Lung (tissue), 11 donors: ENCODE measurements at regions not wholly inside any gene's neighbourhood (a gene's known extent, or its start where the extent isn't known, plus 50 kb on each side); places are given as distances from the start of the nearest gene placed in this dataset.
A peak's percentile ranks its signal among the peaks of the same experiment; 100 is the strongest.

Experiments
- ATAC-seq: fragments of 200-7000 bp; cut with Tn5 transposase; one replicate; pipeline ENCODE4 v1.9.1; 2020; ENCODE audit warnings: moderate number of reproducible peaks; ENCODE audit not compliant: insufficient read depth, low FRiP score
- DNase-seq, 3 donors: peaks; one replicate each; pipeline ENCODE4 v3.0.0-alpha.2; 2013 to 2017
- H3K27ac ChIP-seq, 2 donors: one replicate each; pipeline ENCODE4 v1.5.1; 2013; ENCODE audit warnings: mild to moderate bottlenecking in 2 of 2, moderate library complexity in 2 of 2, control low read depth in 1 of 2, inconsistent platforms in 1 of 2, low read depth in 1 of 2, low read length in 1 of 2
- H3K27me3 ChIP-seq, 3 donors: one replicate each; pipeline ENCODE4 v1.5.1; 2013; ENCODE audit warnings: low read length in 2 of 3; ENCODE audit not compliant: control insufficient read depth in 3 of 3, insufficient read depth in 3 of 3
- H3K36me3 ChIP-seq, 4 donors: one replicate each; pipeline ENCODE4 v1.5.1; 2013; ENCODE audit warnings: low read length in 4 of 4, mild to moderate bottlenecking in 1 of 4, moderate library complexity in 1 of 4; ENCODE audit not compliant: control insufficient read depth in 4 of 4, insufficient read depth in 4 of 4
- H3K4me1 ChIP-seq, 5 donors: one replicate each; pipeline ENCODE4 v1.5.1; 2013; ENCODE audit warnings: low read length in 5 of 5, mild to moderate bottlenecking in 2 of 5, moderate library complexity in 1 of 5; ENCODE audit not compliant: control insufficient read depth in 5 of 5, insufficient read depth in 5 of 5
- H3K4me3 ChIP-seq: one replicate; pipeline ENCODE4 v1.5.1; 2013; ENCODE audit warnings: mild to moderate bottlenecking, control low read depth, moderate library complexity
- H3K9ac ChIP-seq, 2 donors: one replicate each; pipeline ENCODE4 v1.5.1; 2013; ENCODE audit warnings: low read length in 2 of 2, control low read depth in 1 of 2; ENCODE audit not compliant: insufficient read depth in 1 of 2
- H3K9me3 ChIP-seq, 4 donors: one replicate each; pipeline ENCODE4 v1.5.1; 2013; ENCODE audit warnings: low read length in 3 of 4, mild to moderate bottlenecking in 1 of 4, moderate library complexity in 1 of 4; ENCODE audit not compliant: control insufficient read depth in 4 of 4, insufficient read depth in 3 of 4
- CTCF ChIP-seq: IDR thresholded peaks from 2 replicates; pipeline ENCODE4 v1.5.1; 2012; ENCODE audit warnings: mild to moderate bottlenecking; ENCODE audit errors: control extremely low read depth, extremely low read depth
- WGBS, 2 donors: extraction: QIAGEN DNeasy Blood & Tissue Kit; methylation state at CpG; one replicate each; pipeline ENCODE4 v1.1.7; 2013; 5-methylcytosine and 5-hydroxymethylcytosine counted together
- donor health status: control.
- donor health status: control.
- donor health status: Bipolar disorder and iron deficiency.
- donor health status: healthy.
- donor health status: DM: yes; HTN: yes; CAD: no.

GRCh38 chr10:9274206-9274755 lies 1219.8 kb downstream of the GATA3 start:
- no peak for ATAC-seq
- no peak overlapping the region for H3K4me3 ChIP-seq
- H3K4me1 ChIP-seq = no peaks in the 10 kb centered on the region
- no peaks in the 10 kb centered on the region for H3K9me3 ChIP-seq
- WGBS, 2 donors = 71 to 76% methylated on average over 6 of the region's 6 CpGs
- H3K27me3 ChIP-seq = peaks cover 0 to 2% (median 0%) of the 10 kb centered on the region in 3 donors
- H3K9ac ChIP-seq = no peak overlapping the region
- DNase-seq = no peak
- no peak overlapping the region for H3K27ac ChIP-seq
- no peaks in the 10 kb centered on the region for H3K36me3 ChIP-seq
- TF ChIP-seq CTCF = no peak

- no peak for ATAC-seq
- WGBS, 2 donors = 77 to 86% methylated on average over 2 of the region's 2 CpGs
- no peaks in the 10 kb centered on the region for H3K36me3 ChIP-seq
- H3K4me3 ChIP-seq = no peak overlapping the region
- no peak overlapping the region for H3K27ac ChIP-seq
- no peak for TF ChIP-seq CTCF
- H3K4me1 ChIP-seq = no peaks in the 10 kb centered on the region
- no peaks in the 10 kb centered on the region for H3K27me3 ChIP-seq
- no peak overlapping the region for H3K9ac ChIP-seq
- no peaks in the 10 kb centered on the region for H3K9me3 ChIP-seq
- no peak for DNase-seq
Measured at GRCh38 chr10:9275861-9276260, 1221.4 kb downstream of the GATA3 start.

- DNase-seq (peak in 1 of 3 donors; percentile 22), ATAC-seq (no peak)
- no peaks in the 10 kb centered on the region for H3K4me1 ChIP-seq
- TF ChIP-seq CTCF = no peak
- peaks cover 0 to 2% (median 0%) of the 10 kb centered on the region in 3 donors for H3K27me3 ChIP-seq
- 48 to 51% methylated on average over 7 of the region's 7 CpGs for WGBS, 2 donors
- H3K9me3 ChIP-seq = no peaks in the 10 kb centered on the region
- no peak overlapping the region for H3K4me3 ChIP-seq
- no peak overlapping the region for H3K9ac ChIP-seq
- no peak overlapping the region for H3K27ac ChIP-seq
- H3K36me3 ChIP-seq = no peaks in the 10 kb centered on the region
Measured at GRCh38 chr10:9285690-9286089, 1231.2 kb downstream of the GATA3 start.

- ATAC-seq (no peak), DNase-seq (no peak)
- no peak for TF ChIP-seq CTCF
- H3K9me3 ChIP-seq = no peaks in the 10 kb centered on the region
- H3K4me1 ChIP-seq = no peaks in the 10 kb centered on the region
- H3K27ac ChIP-seq = no peak overlapping the region
- H3K9ac ChIP-seq = no peak overlapping the region
- H3K4me3 ChIP-seq = no peak overlapping the region
- WGBS, 2 donors = 29 to 67% methylated on average over 1 of the region's 1 CpG
- no peaks in the 10 kb centered on the region for H3K36me3 ChIP-seq
- peaks cover 0 to 2% (median 0%) of the 10 kb centered on the region in 3 donors for H3K27me3 ChIP-seq
Measured at GRCh38 chr10:9289811-9290210, 1235.3 kb downstream of the GATA3 start.
